OCI-M2 (cell line): ENCODE measurements at regions not wholly inside any gene's neighbourhood (a gene's known extent, or its start where the extent isn't known, plus 50 kb on each side); places are given as distances from the start of the nearest gene placed in this dataset.

Experiments
- DNase-seq: peaks from one replicate; lab custom pipeline; 2025; ENCODE audit not compliant: unreplicated experiment; lab: John Stamatoyannopoulos, UW

GRCh38 chr2:56444339-56444738 is 260.5 kb downstream of the CCDC85A start:
- DNase-seq, result no peak

GRCh38 chr2:56448403-56449001 is 264.7 kb downstream of the CCDC85A start:
- no peak for DNase-seq

- no peak for DNase-seq
These were observed 265.2 kb downstream of the CCDC85A start for GRCh38 chr2:56449002-56449431.

GRCh38 chr2:56449449-56449860 is 265.7 kb downstream of the CCDC85A start:
- no peak for DNase-seq

- DNase-seq, result no peak
These were observed 266.3 kb downstream of the CCDC85A start for GRCh38 chr2:56450047-56450446.

- no peak for DNase-seq
These were observed 267.0 kb downstream of the CCDC85A start for GRCh38 chr2:56450772-56451171.

- DNase-seq, result no peak
These were observed 271.9 kb downstream of the CCDC85A start for GRCh38 chr2:56455642-56456041.

- DNase-seq, result no peak
These were observed 273.0 kb downstream of the CCDC85A start for GRCh38 chr2:56456791-56457190.

GRCh38 chr2:56460508-56460907 is 276.7 kb downstream of the CCDC85A start:
- DNase-seq, result no peak

GRCh38 chr2:56464066-56464465 is 280.3 kb downstream of the CCDC85A start:
- DNase-seq, result no peak

GRCh38 chr2:56464613-56465012 is 280.8 kb downstream of the CCDC85A start:
- no peak for DNase-seq

- no peak for DNase-seq
These were observed 281.7 kb downstream of the CCDC85A start for GRCh38 chr2:56465491-56465890.

GRCh38 chr2:56473524-56473923 is 289.7 kb downstream of the CCDC85A start:
- DNase-seq, result no peak

GRCh38 chr2:56474412-56475158 is 290.8 kb downstream of the CCDC85A start:
- DNase-seq, result no peak

GRCh38 chr2:56475191-56475590 is 291.4 kb downstream of the CCDC85A start:
- DNase-seq, result no peak

GRCh38 chr2:56476509-56477071 is 292.8 kb downstream of the CCDC85A start:
- no peak for DNase-seq

GRCh38 chr2:56478027-56478426 is 294.2 kb downstream of the CCDC85A start:
- DNase-seq, result no peak

- DNase-seq, result no peak
These were observed 299.3 kb downstream of the CCDC85A start for GRCh38 chr2:56483081-56483480.

GRCh38 chr2:56484906-56485305 is 301.1 kb downstream of the CCDC85A start:
- no peak for DNase-seq

GRCh38 chr2:56500317-56500716 is 316.5 kb downstream of the CCDC85A start:
- DNase-seq, result no peak

- no peak for DNase-seq
These were observed 318.8 kb downstream of the CCDC85A start for GRCh38 chr2:56502616-56503015.

- DNase-seq, result no peak
These were observed 322.1 kb downstream of the CCDC85A start for GRCh38 chr2:56505885-56506284.
